Body of pancreas (tissue), 4 donors: ENCODE measurements at regions not wholly inside any gene's neighbourhood (a gene's known extent, or its start where the extent isn't known, plus 50 kb on each side); places are given as distances from the start of the nearest gene placed in this dataset.

Source experiments
- CTCF ChIP-seq, 7 experiments: fragments of 450-650 bp in 4 of 7; fragments of 200-600 bp in 3 of 7; sonication (generic) in 3 of 7; IDR thresholded peaks; one replicate each; pipeline ENCODE4 v1.5.1; 2016 to 2019; ENCODE audit warnings: antibody characterized with exemption in 7 of 7
- POLR2A ChIP-seq, 3 donors: fragments of 450-650 bp; IDR thresholded peaks; one replicate each; pipeline ENCODE4 v1.6.1; 2016; ENCODE audit warnings: antibody characterized with exemption in 3 of 3, mild to moderate bottlenecking in 2 of 3

GRCh38 chr7:112876877-112877276, 86.7 kb upstream of the TMEM168 start:
- TF ChIP-seq CTCF (IDR thresholded peaks at IDR 0.05) = no peak
- no peak for TF ChIP-seq POLR2A (IDR thresholded peaks at IDR 0.05)
